Thoracic aorta (tissue), 2 donors: ENCODE measurements at regions not wholly inside any gene's neighbourhood (a gene's known extent, or its start where the extent isn't known, plus 50 kb on each side); places are given as distances from the start of the nearest gene placed in this dataset.

ENCODE experiments used
- ATAC-seq: fragments of 150-250 bp; one replicate; pipeline ENCODE4 v1.8.0; 2017; ENCODE audit warnings: low read depth; ENCODE audit not compliant: insufficient number of reproducible peaks, low FRiP score
- DNase-seq: peaks from one replicate; pipeline ENCODE4 v3.0.0-alpha.2; 2020; ENCODE audit warnings: low spot score
- H3K27ac ChIP-seq, 2 donors: fragments of 200-600 bp; sonication (generic); 1 replicate in 1 of 2; 2 replicates in 1 of 2; pipeline ENCODE4 v1.5.1; 2016; ENCODE audit warnings: mild to moderate bottlenecking in 2 of 2, moderate library complexity in 2 of 2
- H3K27me3 ChIP-seq: fragments of 200-600 bp; sonication (generic); replicated peaks from 2 replicates; pipeline ENCODE4 v1.6.0; 2016; ENCODE audit warnings: mild to moderate bottlenecking; ENCODE audit not compliant: insufficient read depth
- H3K36me3 ChIP-seq: fragments of 200-600 bp; sonication (generic); one replicate; pipeline ENCODE4 v1.5.1; 2016
- H3K4me1 ChIP-seq, 2 donors: fragments of 200-600 bp; sonication (generic); 1 replicate in 1 of 2; 2 replicates in 1 of 2; pipeline versions ENCODE4 v1.5.1 to v1.6.0; 2016; ENCODE audit warnings: low read depth in 2 of 2, mild to moderate bottlenecking in 1 of 2; ENCODE audit not compliant: control insufficient read depth in 1 of 2
- H3K4me3 ChIP-seq: fragments of 200-600 bp; sonication (generic); 2 replicates; pipeline ENCODE4 v1.5.1; 2016; ENCODE audit warnings: mild to moderate bottlenecking
- H3K9me3 ChIP-seq: fragments of 200-600 bp; sonication (generic); 2 replicates; pipeline ENCODE4 v1.5.1; 2016
- CTCF ChIP-seq: fragments of 200-600 bp; sonication (generic); IDR thresholded peaks from one replicate; pipeline ENCODE4 v1.5.1; 2019; ENCODE audit warnings: antibody characterized with exemption

- Histone ChIP-seq H3K4me1 (no peaks in the 10 kb centered on the region), H3K9me3 (no peaks in the 10 kb centered on the region)
- no peak for ATAC-seq
Observed at GRCh38 chr2:167790781-167791450, 456.5 kb downstream of the STK39 start.

GRCh38 chr2:167790189-167790588, 457.2 kb downstream of the STK39 start:
- TF ChIP-seq CTCF, result no peak
- H3K4me1 ChIP-seq, result no peaks in the 10 kb centered on the region
- no peak for DNase-seq
- no peaks in the 10 kb centered on the region for H3K9me3 ChIP-seq
- no peak for ATAC-seq
- no peaks in the 10 kb centered on the region for H3K36me3 ChIP-seq
- no peak overlapping the region for H3K27ac ChIP-seq
- no peak overlapping the region for H3K4me3 ChIP-seq
- H3K27me3 ChIP-seq, result no peaks in the 10 kb centered on the region

More at GRCh38 chr2:167790781-167791450, 456.5 kb downstream of the STK39 start:
- Histone ChIP-seq H3K36me3 (no peaks in the 10 kb centered on the region), H3K27ac (no peak overlapping the region), H3K27me3 (no peaks in the 10 kb centered on the region), H3K4me3 (no peak overlapping the region)
- no peak for TF ChIP-seq CTCF
- DNase-seq, result no peak

GRCh38 chr2:167787562-167787961, 459.8 kb downstream of the STK39 start:
- Histone ChIP-seq H3K4me3 (no peak overlapping the region), H3K27me3 (no peaks in the 10 kb centered on the region), H3K27ac (no peak overlapping the region), H3K9me3 (no peaks in the 10 kb centered on the region), H3K36me3 (no peaks in the 10 kb centered on the region), H3K4me1 (no peaks in the 10 kb centered on the region)
- no peak for TF ChIP-seq CTCF
- no peak for DNase-seq
- no peak for ATAC-seq

GRCh38 chr2:167787021-167787420, 460.4 kb downstream of the STK39 start:
- ATAC-seq, result no peak
- no peaks in the 10 kb centered on the region for H3K9me3 ChIP-seq
- no peak overlapping the region for H3K27ac ChIP-seq
- no peaks in the 10 kb centered on the region for H3K4me1 ChIP-seq
- no peaks in the 10 kb centered on the region for H3K36me3 ChIP-seq
- no peak overlapping the region for H3K4me3 ChIP-seq
- no peak for DNase-seq
- H3K27me3 ChIP-seq, result no peaks in the 10 kb centered on the region
- no peak for TF ChIP-seq CTCF

- Histone ChIP-seq H3K36me3 (no peaks in the 10 kb centered on the region), H3K4me1 (no peaks in the 10 kb centered on the region), H3K27ac (no peak overlapping the region), H3K9me3 (no peaks in the 10 kb centered on the region), H3K27me3 (no peaks in the 10 kb centered on the region), H3K4me3 (no peak overlapping the region)
- no peak for ATAC-seq
- TF ChIP-seq CTCF, result no peak
- DNase-seq, result no peak
Observed at GRCh38 chr2:167785606-167786216, 461.7 kb downstream of the STK39 start.
